ENCODE measurements at regions not wholly inside any gene's neighbourhood (a gene's known extent, or its start where the extent isn't known, plus 50 kb on each side); places are given as distances from the start of the nearest gene placed in this dataset.

DNA sequence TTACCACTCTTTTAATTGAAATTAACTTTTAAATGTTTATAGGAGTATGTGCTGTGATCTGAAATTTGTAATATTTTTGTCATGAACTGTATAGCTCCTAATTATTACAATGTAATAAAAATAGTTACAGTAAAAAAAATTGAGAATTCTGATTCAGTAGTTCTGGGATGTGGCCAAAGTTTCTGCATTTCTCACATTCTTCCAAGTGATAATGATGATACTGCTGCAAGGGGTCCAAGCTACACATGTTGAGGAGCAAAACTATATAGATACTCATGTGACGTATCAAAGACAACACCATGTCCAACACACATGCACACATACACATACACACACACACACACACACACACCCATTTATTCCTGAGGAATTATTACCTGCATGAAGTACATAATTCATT lies 71.0 kb upstream of the FAM83B start:
- no peak overlapping the region for H3K4me3 ChIP-seq (ENCODE audit: low read length)
- no peak for DNase-seq (ENCODE audit: low read depth)
- TF ChIP-seq, protein P1, sequence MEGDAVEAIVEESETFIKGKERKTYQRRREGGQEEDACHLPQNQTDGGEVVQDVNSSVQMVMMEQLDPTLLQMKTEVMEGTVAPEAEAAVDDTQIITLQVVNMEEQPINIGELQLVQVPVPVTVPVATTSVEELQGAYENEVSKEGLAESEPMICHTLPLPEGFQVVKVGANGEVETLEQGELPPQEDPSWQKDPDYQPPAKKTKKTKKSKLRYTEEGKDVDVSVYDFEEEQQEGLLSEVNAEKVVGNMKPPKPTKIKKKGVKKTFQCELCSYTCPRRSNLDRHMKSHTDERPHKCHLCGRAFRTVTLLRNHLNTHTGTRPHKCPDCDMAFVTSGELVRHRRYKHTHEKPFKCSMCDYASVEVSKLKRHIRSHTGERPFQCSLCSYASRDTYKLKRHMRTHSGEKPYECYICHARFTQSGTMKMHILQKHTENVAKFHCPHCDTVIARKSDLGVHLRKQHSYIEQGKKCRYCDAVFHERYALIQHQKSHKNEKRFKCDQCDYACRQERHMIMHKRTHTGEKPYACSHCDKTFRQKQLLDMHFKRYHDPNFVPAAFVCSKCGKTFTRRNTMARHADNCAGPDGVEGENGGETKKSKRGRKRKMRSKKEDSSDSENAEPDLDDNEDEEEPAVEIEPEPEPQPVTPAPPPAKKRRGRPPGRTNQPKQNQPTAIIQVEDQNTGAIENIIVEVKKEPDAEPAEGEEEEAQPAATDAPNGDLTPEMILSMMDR (conservative IDR thresholded peaks at IDR 0.05; ENCODE audit: low read depth, low read length): no peak

DNA sequence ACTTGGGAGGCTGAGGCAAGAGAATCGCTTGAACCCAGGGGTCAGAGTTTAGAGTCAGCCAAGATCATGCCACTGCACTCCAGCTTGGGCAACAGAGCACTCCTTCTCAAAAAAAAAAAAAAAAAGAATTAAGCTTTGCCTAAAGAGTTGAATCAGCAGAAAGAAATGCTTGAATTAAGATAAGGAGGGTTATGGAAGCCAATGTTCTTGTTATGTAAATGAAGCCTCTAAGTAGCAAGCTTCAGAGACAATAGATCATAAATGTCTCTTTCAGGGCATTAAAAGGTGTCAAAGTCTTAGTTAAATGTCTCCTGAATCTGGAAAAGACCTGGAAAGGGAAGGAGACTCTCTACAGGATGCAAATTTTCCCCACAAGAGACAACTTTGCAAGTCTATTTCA lies 69.7 kb upstream of the FAM83B start:
- no peak overlapping the region for H3K4me3 ChIP-seq (ENCODE audit: low read length)
- no peak for DNase-seq (ENCODE audit: low read depth)
- TF ChIP-seq, protein P1 (conservative IDR thresholded peaks at IDR 0.05; ENCODE audit: low read depth, low read length): no peak

DNA sequence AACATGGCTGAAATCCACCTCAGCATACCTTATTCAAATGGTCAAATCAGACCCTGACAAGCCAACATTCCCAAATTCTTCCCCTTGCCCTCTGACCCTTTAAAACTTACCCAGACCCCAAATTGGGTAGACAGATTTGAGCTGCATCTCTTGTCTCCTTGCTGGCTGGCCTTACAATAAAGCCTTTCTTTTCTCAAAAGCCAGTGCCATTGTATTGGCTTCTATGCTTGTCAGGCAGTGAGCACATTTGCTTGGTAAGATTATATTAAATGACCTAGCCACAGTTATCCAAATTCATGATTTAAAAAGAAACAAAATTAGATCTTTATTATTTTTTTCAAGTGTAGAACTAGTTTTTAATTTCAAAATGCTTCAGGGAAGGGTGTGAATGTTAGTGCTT lies 67.8 kb upstream of the FAM83B start:
- no peak overlapping the region for H3K4me3 ChIP-seq (ENCODE audit: low read length)
- no peak for DNase-seq (ENCODE audit: low read depth)
- TF ChIP-seq, protein P1 (conservative IDR thresholded peaks at IDR 0.05; ENCODE audit: low read depth, low read length): no peak

DNA sequence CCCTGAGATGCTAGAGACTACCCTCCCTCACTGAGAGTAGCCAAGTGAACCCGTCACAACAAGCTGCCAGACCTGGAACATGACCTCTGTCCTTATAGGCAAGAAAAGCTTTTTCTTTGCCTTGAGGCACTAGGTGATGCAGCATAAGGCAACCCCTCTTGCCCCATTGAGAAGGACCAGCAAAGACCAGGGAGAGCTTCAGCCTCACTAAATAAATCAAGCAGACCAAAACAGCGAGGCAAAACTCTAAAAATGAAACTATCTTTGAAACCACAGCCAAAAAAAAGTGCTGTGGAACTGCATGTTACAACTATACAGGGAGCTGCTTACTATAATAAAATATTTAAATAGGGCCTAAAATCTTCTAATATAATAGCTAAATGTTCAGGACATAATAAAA lies 62.6 kb upstream of the FAM83B start:
- DNase-seq (ENCODE audit: low read depth): no peak
- TF ChIP-seq, protein P1 (conservative IDR thresholded peaks at IDR 0.05; ENCODE audit: low read depth, low read length): no peak

DNA sequence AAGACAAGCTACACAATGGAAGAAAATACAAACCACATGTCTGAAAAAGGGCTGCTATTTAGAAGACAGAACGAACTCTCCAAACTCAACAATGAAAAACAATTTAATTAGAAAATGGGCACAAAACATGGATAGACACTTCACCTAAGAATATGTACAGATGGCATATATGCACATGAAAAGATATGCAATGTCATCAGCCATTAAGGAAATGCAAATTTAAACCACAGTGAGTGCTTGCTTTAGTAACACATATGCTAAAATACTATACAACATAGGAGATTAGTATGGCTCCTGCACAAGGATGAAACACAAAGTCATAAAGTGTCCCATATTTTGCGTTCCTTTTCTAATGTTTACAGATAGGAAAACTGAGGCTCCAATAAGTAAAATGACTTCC lies 60.4 kb upstream of the FAM83B start:
- DNase-seq (ENCODE audit: low read depth): no peak
- TF ChIP-seq, protein P1 (conservative IDR thresholded peaks at IDR 0.05; ENCODE audit: low read depth, low read length): no peak
- H3K4me3 ChIP-seq (ENCODE audit: low read length): no peak overlapping the region

More for the DNA sequence above, 62.6 kb upstream of the FAM83B start:
- no peak overlapping the region for H3K4me3 ChIP-seq (ENCODE audit: low read length)

DNA sequence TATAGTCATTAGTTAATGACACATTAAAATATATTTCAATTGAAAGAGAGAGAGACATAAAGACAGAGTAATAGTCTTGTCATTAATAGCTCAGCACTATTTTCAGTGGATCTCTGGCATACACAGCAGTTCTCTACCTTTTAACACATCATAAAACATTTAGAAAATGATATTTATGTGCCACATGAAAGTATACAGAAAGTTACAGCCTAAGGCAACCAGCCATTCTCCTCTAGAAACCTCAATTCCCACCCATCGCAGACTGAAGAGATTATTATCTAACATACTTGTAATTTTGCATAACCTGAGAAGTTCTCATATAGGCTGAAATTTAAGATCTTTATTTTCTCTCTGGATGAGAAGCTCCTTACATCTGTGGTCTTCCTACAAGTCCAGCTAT lies 58.7 kb upstream of the FAM83B start:
- H3K4me3 ChIP-seq (ENCODE audit: low read length): no peak overlapping the region
- TF ChIP-seq, protein P1 (conservative IDR thresholded peaks at IDR 0.05; ENCODE audit: low read depth, low read length): no peak
- DNase-seq (ENCODE audit: low read depth): no peak

All from retinal pigment epithelial cell (primary cell).